ENCODE measurements at regions not wholly inside any gene's neighbourhood (a gene's known extent, or its start where the extent isn't known, plus 50 kb on each side); places are given as distances from the start of the nearest gene placed in this dataset.
"Not testable (repeated sequence)": the region's sequence is repeated elsewhere in the genome, so short reads cannot be mapped to it uniquely, and the experiment has no call there.

DNA sequence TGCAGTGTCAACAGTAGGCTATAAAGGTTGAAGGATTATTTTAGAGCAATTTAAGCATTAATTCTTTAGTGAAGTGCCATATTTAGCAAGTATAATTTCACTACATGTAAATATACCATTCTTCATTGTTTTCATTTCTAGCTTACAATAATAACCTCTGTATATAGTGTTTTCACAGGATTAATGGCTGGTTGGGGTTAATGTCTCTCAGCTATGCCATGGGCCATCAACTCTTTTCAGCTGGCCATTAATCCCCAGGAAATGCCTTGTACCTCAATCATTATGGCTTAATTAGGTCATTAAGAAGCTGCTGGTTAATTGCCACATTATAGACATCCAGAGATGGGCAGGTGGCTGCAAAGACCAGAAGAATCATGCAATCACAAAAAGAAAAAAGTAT lies 715.1 kb downstream of the MAT2B start:
- Histone ChIP-seq H3K9me3 (ENCODE audit: control insufficient read depth, insufficient read depth, low read depth, low read length) (peaks cover 6% of the 10 kb centered on the region), H3K27me3 (ENCODE audit: control insufficient read depth, insufficient read depth, low read length) (no peaks in the 10 kb centered on the region), H3K9ac (ENCODE audit: low read length) (no peak overlapping the region), H3K36me3 (ENCODE audit: control insufficient read depth, insufficient read depth, low read length) (no peaks in the 10 kb centered on the region), H3K4me3 (ENCODE audit: low read depth, low read length) (no peak overlapping the region), H3K4me1 (ENCODE audit: control insufficient read depth, insufficient read depth, low read length) (no peaks in the 10 kb centered on the region), H3K27ac (ENCODE audit: low read depth, low read length) (no peak overlapping the region)

DNA sequence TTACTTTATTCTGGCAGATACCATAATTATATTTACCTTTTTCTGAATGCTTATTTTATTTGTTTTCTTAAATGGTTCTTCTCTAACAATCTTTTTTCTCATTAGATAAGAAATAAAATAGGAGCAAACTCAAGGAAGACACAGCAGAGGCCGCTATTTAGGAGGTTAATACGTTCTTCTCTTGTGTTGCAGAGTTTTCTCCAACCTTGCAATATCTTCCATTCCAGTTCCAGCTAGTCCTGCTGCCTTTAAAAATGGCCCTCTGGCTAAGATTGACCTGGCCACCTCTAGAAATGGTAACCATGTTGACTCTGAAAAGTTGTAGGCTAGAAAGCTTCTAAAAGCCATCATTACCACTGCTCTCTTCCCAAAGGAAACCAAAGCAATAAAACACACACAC lies 718.8 kb downstream of the MAT2B start:
- no peaks in the 10 kb centered on the region for H3K27me3 ChIP-seq (ENCODE audit: control insufficient read depth, insufficient read depth, low read length)
- no peak overlapping the region for H3K27ac ChIP-seq (ENCODE audit: low read depth, low read length)
- H3K36me3 ChIP-seq (ENCODE audit: control insufficient read depth, insufficient read depth, low read length): no peaks in the 10 kb centered on the region
- no peak overlapping the region for H3K4me3 ChIP-seq (ENCODE audit: low read depth, low read length)
- H3K9me3 ChIP-seq (ENCODE audit: control insufficient read depth, insufficient read depth, low read depth, low read length): peaks cover 3% of the 10 kb centered on the region; the same call in 1 of the 2 replicates
- no peaks in the 10 kb centered on the region for H3K4me1 ChIP-seq (ENCODE audit: control insufficient read depth, insufficient read depth, low read length)
- no peak overlapping the region for H3K9ac ChIP-seq (ENCODE audit: low read length)

DNA sequence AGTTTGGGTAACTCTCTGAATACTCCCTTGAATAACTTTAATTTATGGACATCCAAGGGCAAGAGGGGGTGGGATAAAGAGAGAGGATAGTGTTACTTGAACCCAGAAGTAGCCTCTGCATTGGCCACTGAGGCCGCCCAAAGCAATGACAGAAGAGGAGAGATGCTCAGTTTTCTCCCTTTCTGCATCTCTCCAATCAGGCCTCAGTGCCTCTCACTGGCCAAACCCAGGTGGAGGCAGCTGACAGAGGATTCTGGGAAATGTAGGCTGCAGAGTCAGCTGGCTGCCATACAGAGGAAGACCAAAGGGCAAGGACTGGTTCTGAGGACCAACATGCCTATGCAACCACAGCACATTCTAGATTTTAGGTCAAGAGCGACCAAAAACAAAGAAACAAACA lies 719.4 kb downstream of the MAT2B start:
- Histone ChIP-seq H3K4me3 (ENCODE audit: low read depth, low read length) (no peak overlapping the region), H3K27ac (ENCODE audit: low read depth, low read length) (no peak overlapping the region), H3K9me3 (ENCODE audit: control insufficient read depth, insufficient read depth, low read depth, low read length) (peaks cover 3% of the 10 kb centered on the region; the same call in 1 of the 2 replicates), H3K27me3 (ENCODE audit: control insufficient read depth, insufficient read depth, low read length) (no peaks in the 10 kb centered on the region), H3K9ac (ENCODE audit: low read length) (no peak overlapping the region), H3K4me1 (ENCODE audit: control insufficient read depth, insufficient read depth, low read length) (no peaks in the 10 kb centered on the region), H3K36me3 (ENCODE audit: control insufficient read depth, insufficient read depth, low read length) (no peaks in the 10 kb centered on the region)

DNA sequence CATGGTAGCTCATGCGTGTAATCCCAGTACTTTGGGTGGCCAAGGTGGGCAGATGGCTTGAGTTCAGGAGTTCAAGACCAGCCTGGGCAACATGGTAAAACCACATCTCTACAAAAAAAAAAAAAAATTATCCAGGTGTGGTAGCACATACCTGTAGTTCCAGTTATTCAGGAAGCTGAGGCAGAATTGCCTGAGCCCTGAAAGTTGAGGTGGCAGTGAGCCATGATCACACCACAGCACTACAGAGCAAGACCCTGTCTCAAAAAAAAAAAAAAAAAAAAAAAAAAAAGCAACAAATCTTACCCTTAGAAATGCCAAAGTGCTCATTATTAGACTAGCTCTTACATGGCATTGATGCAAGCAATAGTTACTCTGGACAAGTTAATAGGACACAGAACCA lies 724.9 kb downstream of the MAT2B start:
- H3K4me3 ChIP-seq (ENCODE audit: low read depth, low read length): no peak overlapping the region
- no peak overlapping the region for H3K27ac ChIP-seq (ENCODE audit: low read depth, low read length)
- peaks cover 3% of the 10 kb centered on the region; the same call in 1 of the 2 replicates for H3K9me3 ChIP-seq (ENCODE audit: control insufficient read depth, insufficient read depth, low read depth, low read length)
- peaks cover 3% of the 10 kb centered on the region; the same call in 1 of the 2 replicates for H3K4me1 ChIP-seq (ENCODE audit: control insufficient read depth, insufficient read depth, low read length)
- no peaks in the 10 kb centered on the region for H3K27me3 ChIP-seq (ENCODE audit: control insufficient read depth, insufficient read depth, low read length)
- no peaks in the 10 kb centered on the region for H3K36me3 ChIP-seq (ENCODE audit: control insufficient read depth, insufficient read depth, low read length)
- no peak overlapping the region for H3K9ac ChIP-seq (ENCODE audit: low read length)

DNA sequence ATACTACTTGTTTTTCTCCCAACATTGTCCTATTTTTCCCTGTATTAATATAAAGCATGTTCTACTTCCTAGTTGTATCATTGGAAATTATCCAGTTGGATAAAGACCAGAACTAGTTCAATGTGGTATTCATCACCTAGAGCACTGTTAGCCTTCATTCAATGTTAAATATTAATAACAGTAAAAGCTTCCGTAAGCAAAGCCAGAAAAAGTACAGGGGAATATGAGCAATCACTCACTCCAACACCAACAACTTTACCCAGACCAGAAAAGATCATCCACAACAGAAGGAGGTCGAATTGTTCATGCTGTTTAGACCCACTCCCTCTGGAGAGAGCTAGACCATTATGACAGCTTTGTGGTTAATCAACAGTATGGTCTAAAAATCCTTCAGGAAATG lies 728.4 kb downstream of the MAT2B start:
- H3K36me3 ChIP-seq (ENCODE audit: control insufficient read depth, insufficient read depth, low read length): no peaks in the 10 kb centered on the region
- no peaks in the 10 kb centered on the region for H3K27me3 ChIP-seq (ENCODE audit: control insufficient read depth, insufficient read depth, low read length)
- H3K9ac ChIP-seq (ENCODE audit: low read length): no peak overlapping the region
- peaks cover 1% of the 10 kb centered on the region; the same call in 1 of the 2 replicates for H3K9me3 ChIP-seq (ENCODE audit: control insufficient read depth, insufficient read depth, low read depth, low read length)
- H3K4me3 ChIP-seq (ENCODE audit: low read depth, low read length): no peak overlapping the region
- H3K4me1 ChIP-seq (ENCODE audit: control insufficient read depth, insufficient read depth, low read length): peaks cover 3% of the 10 kb centered on the region; the same call in 1 of the 2 replicates
- no peak overlapping the region for H3K27ac ChIP-seq (ENCODE audit: low read depth, low read length)

DNA sequence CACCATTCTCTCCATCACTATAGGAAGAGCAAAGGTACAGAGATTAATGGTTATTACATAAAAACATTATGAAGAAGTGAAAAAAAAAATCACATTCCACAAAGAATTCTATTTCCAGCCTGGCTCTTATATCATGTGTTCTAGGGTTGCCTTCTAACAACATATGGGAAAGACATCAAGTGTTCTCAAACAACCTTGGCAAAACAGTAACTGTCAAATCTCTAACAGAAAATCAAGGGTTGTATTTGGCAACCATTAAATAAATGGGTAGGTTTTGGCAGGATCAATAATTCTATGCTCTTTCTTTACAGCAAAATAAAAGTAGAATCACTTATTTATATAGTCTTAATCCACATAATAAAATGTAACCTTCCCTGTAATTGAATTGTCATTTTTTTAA lies 728.9 kb downstream of the MAT2B start:
- H3K4me1 ChIP-seq (ENCODE audit: control insufficient read depth, insufficient read depth, low read length): peaks cover 3% of the 10 kb centered on the region; the same call in 1 of the 2 replicates
- no peaks in the 10 kb centered on the region for H3K9me3 ChIP-seq (ENCODE audit: control insufficient read depth, insufficient read depth, low read depth, low read length)
- no peak overlapping the region for H3K4me3 ChIP-seq (ENCODE audit: low read depth, low read length)
- no peaks in the 10 kb centered on the region for H3K27me3 ChIP-seq (ENCODE audit: control insufficient read depth, insufficient read depth, low read length)
- no peaks in the 10 kb centered on the region for H3K36me3 ChIP-seq (ENCODE audit: control insufficient read depth, insufficient read depth, low read length)
- no peak overlapping the region for H3K9ac ChIP-seq (ENCODE audit: low read length)
- H3K27ac ChIP-seq (ENCODE audit: low read depth, low read length): no peak overlapping the region

DNA sequence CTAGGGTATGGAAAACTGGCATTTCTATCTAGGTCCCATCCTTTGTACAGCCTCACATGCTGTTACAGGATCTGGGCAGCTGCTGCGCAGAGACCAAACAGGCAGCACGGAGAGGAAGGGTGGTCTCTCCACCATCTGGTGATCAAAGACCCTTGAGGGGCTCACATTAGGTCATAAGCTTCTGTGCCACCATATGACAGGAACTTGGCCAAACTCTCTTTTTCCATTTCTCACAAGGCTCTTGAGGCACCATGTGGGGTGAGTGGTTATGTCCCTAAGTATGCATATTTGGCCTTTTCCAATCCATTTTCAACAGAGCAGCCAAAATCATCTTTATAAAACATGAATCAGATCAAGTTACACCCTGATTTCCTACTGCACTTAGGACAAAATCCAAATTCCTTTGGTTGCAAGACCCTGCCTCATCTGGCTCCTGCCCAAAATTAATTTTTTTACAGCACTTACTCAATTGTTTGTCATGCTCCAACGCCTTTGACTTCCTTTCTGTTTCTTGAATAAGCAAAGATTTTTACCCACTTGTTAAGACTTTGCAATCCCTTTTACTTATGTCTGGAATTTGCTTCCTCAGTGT lies 730.0 kb downstream of the MAT2B start:
- H3K9me3 ChIP-seq (ENCODE audit: control insufficient read depth, insufficient read depth, low read depth, low read length): no peaks in the 10 kb centered on the region
- no peaks in the 10 kb centered on the region for H3K27me3 ChIP-seq (ENCODE audit: control insufficient read depth, insufficient read depth, low read length)
- no peaks in the 10 kb centered on the region for H3K36me3 ChIP-seq (ENCODE audit: control insufficient read depth, insufficient read depth, low read length)
- H3K4me1 ChIP-seq (ENCODE audit: control insufficient read depth, insufficient read depth, low read length): peaks cover 3% of the 10 kb centered on the region; the same call in 1 of the 2 replicates
- no peak overlapping the region for H3K9ac ChIP-seq (ENCODE audit: low read length)
- no peak overlapping the region for H3K4me3 ChIP-seq (ENCODE audit: low read depth, low read length)
- H3K27ac ChIP-seq (ENCODE audit: low read depth, low read length): no peak overlapping the region

DNA sequence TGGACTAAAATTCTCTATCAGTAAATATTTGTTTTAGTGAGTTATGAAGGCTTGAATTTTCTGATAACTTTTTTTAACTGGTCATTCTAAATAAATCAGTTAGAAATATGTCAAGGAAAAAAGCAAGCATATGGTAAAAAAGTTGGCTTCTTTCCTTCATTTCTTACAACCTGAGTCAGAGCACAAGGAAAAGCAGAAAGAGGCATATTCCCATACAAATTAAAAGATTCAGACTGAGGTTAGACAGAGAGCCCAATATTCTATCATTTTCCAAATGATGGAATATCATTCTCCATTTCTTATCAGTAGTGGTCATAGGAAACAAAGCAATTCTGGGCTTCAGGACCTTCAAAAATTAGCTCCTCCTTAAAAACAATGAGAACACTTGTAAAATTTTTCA lies 732.1 kb downstream of the MAT2B start:
- Histone ChIP-seq H3K9me3 (ENCODE audit: control insufficient read depth, insufficient read depth, low read depth, low read length) (no peaks in the 10 kb centered on the region), H3K9ac (ENCODE audit: low read length) (no peak overlapping the region), H3K27me3 (ENCODE audit: control insufficient read depth, insufficient read depth, low read length) (no peaks in the 10 kb centered on the region), H3K4me3 (ENCODE audit: low read depth, low read length) (no peak overlapping the region), H3K4me1 (ENCODE audit: control insufficient read depth, insufficient read depth, low read length) (no peaks in the 10 kb centered on the region), H3K36me3 (ENCODE audit: control insufficient read depth, insufficient read depth, low read length) (no peaks in the 10 kb centered on the region), H3K27ac (ENCODE audit: low read depth, low read length) (no peak overlapping the region)

DNA sequence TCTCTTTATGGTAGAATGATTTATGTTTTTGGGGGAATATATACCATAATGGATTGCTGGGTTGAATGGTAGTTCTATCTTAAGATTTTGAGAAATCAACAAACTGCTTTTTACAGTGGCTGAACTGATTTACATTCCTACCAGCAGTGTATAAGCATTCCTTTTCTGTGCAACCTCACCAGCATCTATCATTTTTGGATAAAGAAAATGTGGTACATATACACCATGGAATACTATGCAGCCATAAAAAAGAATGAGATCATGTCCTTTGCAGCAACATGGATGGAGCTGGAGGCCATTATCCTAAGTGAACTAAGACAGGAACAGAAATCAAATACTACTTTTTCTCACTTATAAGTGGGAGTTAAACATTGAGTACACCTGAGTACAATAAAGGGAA lies 746.4 kb downstream of the MAT2B start:
- not testable (repeated sequence) for H3K36me3 ChIP-seq (ENCODE audit: control insufficient read depth, insufficient read depth, low read length); H3K27ac ChIP-seq (ENCODE audit: low read depth, low read length); H3K9me3 ChIP-seq (ENCODE audit: control insufficient read depth, insufficient read depth, low read depth, low read length); H3K27me3 ChIP-seq (ENCODE audit: control insufficient read depth, insufficient read depth, low read length); H3K4me1 ChIP-seq (ENCODE audit: control insufficient read depth, insufficient read depth, low read length); H3K9ac ChIP-seq (ENCODE audit: low read length); H3K4me3 ChIP-seq (ENCODE audit: low read depth, low read length)

DNA sequence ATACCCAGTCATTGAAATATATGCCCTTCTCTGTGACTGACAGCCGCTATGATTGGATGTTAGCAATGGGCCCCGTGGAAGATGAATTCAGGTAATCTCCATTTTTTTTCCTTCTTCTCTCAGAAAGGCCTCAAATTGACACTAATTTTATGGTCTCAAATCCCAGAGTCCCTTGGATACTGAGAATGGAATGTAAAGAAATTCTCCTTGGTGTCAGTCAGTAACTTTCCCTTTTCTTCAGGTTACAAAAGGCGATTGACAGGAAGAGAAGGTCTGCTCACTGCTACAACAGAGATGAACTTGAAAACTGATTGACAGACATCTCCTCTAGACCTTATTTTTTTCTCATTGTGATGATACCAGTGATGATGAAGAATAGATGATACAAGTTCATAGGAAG lies 748.3 kb downstream of the MAT2B start:
- H3K9ac ChIP-seq (ENCODE audit: low read length): no peak overlapping the region
- no peaks in the 10 kb centered on the region for H3K9me3 ChIP-seq (ENCODE audit: control insufficient read depth, insufficient read depth, low read depth, low read length)
- no peaks in the 10 kb centered on the region for H3K36me3 ChIP-seq (ENCODE audit: control insufficient read depth, insufficient read depth, low read length)
- H3K4me1 ChIP-seq (ENCODE audit: control insufficient read depth, insufficient read depth, low read length): peaks cover 9% of the 10 kb centered on the region; the same call in 1 of the 2 replicates
- no peak overlapping the region for H3K4me3 ChIP-seq (ENCODE audit: low read depth, low read length)
- H3K27ac ChIP-seq (ENCODE audit: low read depth, low read length): no peak overlapping the region
- H3K27me3 ChIP-seq (ENCODE audit: control insufficient read depth, insufficient read depth, low read length): no peaks in the 10 kb centered on the region

DNA sequence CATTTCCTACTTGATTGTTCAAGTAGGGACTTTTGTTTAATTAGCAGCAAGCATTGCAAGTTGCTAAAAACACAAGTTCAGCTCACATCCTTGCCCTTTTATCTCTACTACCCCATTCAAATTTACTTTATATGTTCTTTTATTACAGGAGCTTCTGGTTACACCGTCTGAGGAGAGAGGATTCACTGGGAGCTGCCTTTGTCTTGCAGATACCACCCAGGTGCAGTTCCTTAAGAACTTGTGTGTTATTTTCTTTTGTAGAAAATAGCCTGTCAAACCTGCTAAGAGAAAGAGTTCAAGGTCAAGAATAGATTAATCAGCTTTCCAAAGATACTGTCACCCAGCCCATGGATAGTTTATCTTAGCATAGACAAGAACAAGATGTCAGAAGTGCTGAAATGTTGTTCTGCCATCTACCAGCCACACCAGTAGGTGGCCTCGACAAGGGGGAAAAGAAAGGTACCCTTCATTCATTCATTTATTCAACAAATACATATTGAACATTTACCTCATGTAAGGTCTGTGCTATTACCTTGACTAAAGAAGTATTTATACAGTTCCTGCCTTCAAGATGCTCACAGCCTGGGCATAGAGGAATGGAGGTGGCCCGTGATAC lies 750.3 kb downstream of the MAT2B start:
- Histone ChIP-seq H3K4me3 (ENCODE audit: low read depth, low read length) (no peak overlapping the region), H3K4me1 (ENCODE audit: control insufficient read depth, insufficient read depth, low read length) (peaks cover 9% of the 10 kb centered on the region; the same call in 1 of the 2 replicates), H3K9ac (ENCODE audit: low read length) (no peak overlapping the region), H3K27me3 (ENCODE audit: control insufficient read depth, insufficient read depth, low read length) (no peaks in the 10 kb centered on the region), H3K36me3 (ENCODE audit: control insufficient read depth, insufficient read depth, low read length) (no peaks in the 10 kb centered on the region), H3K27ac (ENCODE audit: low read depth, low read length) (no peak overlapping the region), H3K9me3 (ENCODE audit: control insufficient read depth, insufficient read depth, low read depth, low read length) (no peaks in the 10 kb centered on the region)
